Fibroblast of skin of abdomen (primary cell): ENCODE measurements at regions not wholly inside any gene's neighbourhood (a gene's known extent, or its start where the extent isn't known, plus 50 kb on each side); places are given as distances from the start of the nearest gene placed in this dataset.
"Not testable (repeated sequence)": the region's sequence is repeated elsewhere in the genome, so short reads cannot be mapped to it uniquely, and the experiment has no call there.

Experiments used
- DNase-seq: peaks from one replicate; pipeline ENCODE4 v3.0.0-alpha.2; 2013

- DNase-seq: no peak
These were observed 161.5 kb upstream of the GPR101 start for GRCh38 chrX:137195296-137195695.

- DNase-seq: no peak
These were observed 160.4 kb upstream of the GPR101 start for GRCh38 chrX:137194164-137194563.

- no peak for DNase-seq
These were observed 153.7 kb upstream of the GPR101 start for GRCh38 chrX:137187540-137187939.

GRCh38 chrX:137178392-137178791 lies 144.6 kb upstream of the GPR101 start:
- DNase-seq: no peak

GRCh38 chrX:137172317-137172948 lies 138.6 kb upstream of the GPR101 start:
- no peak for DNase-seq

GRCh38 chrX:137171626-137172025 lies 137.8 kb upstream of the GPR101 start:
- no peak for DNase-seq

GRCh38 chrX:137166591-137166990 lies 132.8 kb upstream of the GPR101 start:
- DNase-seq: no peak

GRCh38 chrX:137164329-137164728 lies 130.5 kb upstream of the GPR101 start:
- DNase-seq: no peak

- no peak for DNase-seq
These were observed 117.6 kb upstream of the GPR101 start for GRCh38 chrX:137151403-137151802.

- DNase-seq: no peak
These were observed 110.1 kb upstream of the GPR101 start for GRCh38 chrX:137143864-137144263.

- DNase-seq: not testable (repeated sequence)
These were observed 88.9 kb upstream of the GPR101 start for GRCh38 chrX:137122651-137123050.

GRCh38 chrX:137119049-137119448 lies 85.3 kb upstream of the GPR101 start:
- no peak for DNase-seq

GRCh38 chrX:137118536-137118935 lies 84.7 kb upstream of the GPR101 start:
- DNase-seq: no peak

GRCh38 chrX:137118136-137118535 lies 84.3 kb upstream of the GPR101 start:
- DNase-seq: no peak

- not testable (repeated sequence) for DNase-seq
These were observed 74.1 kb upstream of the GPR101 start for GRCh38 chrX:137107877-137108276.

GRCh38 chrX:137101273-137101990 lies 67.6 kb upstream of the GPR101 start:
- DNase-seq: no peak
